WTC11 (cell line): ENCODE measurements at regions not wholly inside any gene's neighbourhood (a gene's known extent, or its start where the extent isn't known, plus 50 kb on each side); places are given as distances from the start of the nearest gene placed in this dataset.

ENCODE experiments used
- ATAC-seq: fragments of 200-7000 bp; cut with Tn5 transposase; 2 replicates; pipeline ENCODE4 v1.10.0; 2021; ENCODE audit warnings: mild to moderate bottlenecking, moderate library complexity
- CTCF ChIA-PET: fragments of 300-600 bp; sonication (Branson Sonifier 250); formaldehyde crosslinking; loops from one replicate; lab custom pipeline; 2021; ENCODE audit warnings: antibody characterized with exemption; lab: Charles Lee
- POLR2A ChIA-PET: fragments of 350-600 bp; sonication (Branson Sonifier 250); formaldehyde crosslinking; loops from one replicate; lab custom pipeline; 2021; ENCODE audit warnings: antibody characterized with exemption; lab: Charles Lee
- DNase-seq: peaks from one replicate; pipeline ENCODE4 v3.0.0; 2021; ENCODE audit warnings: low spot score
- H3K27ac Mint-ChIP-seq: 2 replicates; pipeline ENCODE4 v1.8.0; 2021; ENCODE audit warnings: mixed read lengths
- H3K27me3 Mint-ChIP-seq: 2 replicates; pipeline ENCODE4 v1.8.0; 2021; ENCODE audit warnings: low read depth, mild to moderate bottlenecking, moderate library complexity, mixed read lengths
- H3K36me3 Mint-ChIP-seq: 2 replicates; pipeline ENCODE4 v1.8.0; 2021; ENCODE audit warnings: mixed read lengths
- H3K4me1 Mint-ChIP-seq: 2 replicates; pipeline ENCODE4 v1.8.0; 2022; ENCODE audit warnings: mixed read lengths
- H3K4me3 Mint-ChIP-seq: 2 replicates; pipeline ENCODE4 v1.8.0; 2021; ENCODE audit warnings: mild to moderate bottlenecking, moderate library complexity, mixed read lengths
- H3K9me3 Mint-ChIP-seq: 2 replicates; pipeline ENCODE4 v1.8.0; 2021; ENCODE audit warnings: mixed read lengths
- AFF4 ChIP-seq: sonication (generic); formaldehyde crosslinking; IDR thresholded peaks from 2 replicates; pipeline ENCODE4 v1.8.1; 2023; ENCODE audit warnings: mild to moderate bottlenecking, missing genetic modification reagents, borderline replicate concordance
- CREB1 ChIP-seq: sonication (generic); formaldehyde crosslinking; IDR thresholded peaks from 2 replicates; pipeline ENCODE4 v1.8.0; 2023; ENCODE audit warnings: mild to moderate bottlenecking, missing genetic modification reagents
- E2F1 ChIP-seq: sonication (generic); formaldehyde crosslinking; IDR thresholded peaks from 2 replicates; pipeline ENCODE4 v1.8.0; 2022; ENCODE audit warnings: mild to moderate bottlenecking, missing genetic modification reagents
- E2F5 ChIP-seq: sonication (generic); formaldehyde crosslinking; IDR thresholded peaks from 2 replicates; pipeline ENCODE4 v1.8.1; 2022; ENCODE audit warnings: mild to moderate bottlenecking, moderate library complexity, missing genetic modification reagents
- FOXJ3 ChIP-seq: sonication (generic); formaldehyde crosslinking; IDR thresholded peaks from 2 replicates; pipeline ENCODE4 v1.9.0; 2021; ENCODE audit warnings: missing genetic modification reagents, mild to moderate bottlenecking, borderline replicate concordance
- FOXP1 ChIP-seq: sonication (generic); formaldehyde crosslinking; IDR thresholded peaks from 2 replicates; pipeline ENCODE4 v1.8.0; 2022; ENCODE audit warnings: missing genetic modification reagents, mild to moderate bottlenecking, moderate library complexity, borderline replicate concordance
- JAZF1 ChIP-seq: fragments of 250-450 bp; sonication (Bioruptor Pico); IDR thresholded peaks from 2 replicates; pipeline ENCODE4 v1.9.0; 2021; ENCODE audit warnings: moderate library complexity, mild to moderate bottlenecking, inconsistent platforms
- JUN ChIP-seq: sonication (generic); formaldehyde crosslinking; IDR thresholded peaks from 2 replicates; pipeline ENCODE4 v1.8.0; 2023; ENCODE audit warnings: mild to moderate bottlenecking, missing genetic modification reagents
- KAT7 ChIP-seq: sonication (generic); formaldehyde crosslinking; IDR thresholded peaks from 2 replicates; pipeline ENCODE4 v1.8.1; 2023; ENCODE audit warnings: missing genetic modification reagents, mild to moderate bottlenecking, borderline replicate concordance
- MAX ChIP-seq: sonication (generic); formaldehyde crosslinking; IDR thresholded peaks from 2 replicates; pipeline ENCODE4 v1.8.0; 2022; ENCODE audit warnings: mild to moderate bottlenecking, missing genetic modification reagents
- NFATC4 ChIP-seq: fragments of 250-450 bp; sonication (Bioruptor Pico); IDR thresholded peaks from 2 replicates; pipeline ENCODE4 v1.9.0; 2021; ENCODE audit warnings: mild to moderate bottlenecking
- NR2C2 ChIP-seq: sonication (generic); formaldehyde crosslinking; IDR thresholded peaks from 2 replicates; pipeline ENCODE4 v1.8.0; 2022; ENCODE audit warnings: mild to moderate bottlenecking, missing genetic modification reagents
- PREB ChIP-seq: sonication (generic); formaldehyde crosslinking; IDR thresholded peaks from 2 replicates; pipeline ENCODE4 v1.8.1; 2022; ENCODE audit warnings: mild to moderate bottlenecking, missing genetic modification reagents, moderate library complexity, borderline replicate concordance
- RORB ChIP-seq: fragments of 250-450 bp; sonication (Bioruptor Pico); IDR thresholded peaks from 2 replicates; pipeline ENCODE4 v1.9.0; 2021; ENCODE audit warnings: mild to moderate bottlenecking
- SMAD3 ChIP-seq: sonication (generic); formaldehyde crosslinking; IDR thresholded peaks from 2 replicates; pipeline ENCODE4 v1.8.0; 2022; ENCODE audit warnings: missing genetic modification reagents, mild to moderate bottlenecking, borderline replicate concordance
- STAT6 ChIP-seq: sonication (generic); formaldehyde crosslinking; conservative IDR thresholded peaks from 2 replicates; pipeline ENCODE4 v1.8.1; 2023; ENCODE audit warnings: mild to moderate bottlenecking, low read depth, missing genetic modification reagents, moderate library complexity
- USF2 ChIP-seq: sonication (generic); formaldehyde crosslinking; IDR thresholded peaks from 2 replicates; pipeline ENCODE4 v1.8.1; 2023; ENCODE audit warnings: mild to moderate bottlenecking, missing genetic modification reagents, moderate library complexity
- ZNF138 ChIP-seq: sonication (generic); formaldehyde crosslinking; conservative IDR thresholded peaks from 2 replicates; pipeline ENCODE4 v1.8.1; 2022; ENCODE audit warnings: mild to moderate bottlenecking, moderate library complexity, missing genetic modification reagents
- ZNF232 ChIP-seq: sonication (generic); formaldehyde crosslinking; IDR thresholded peaks from 2 replicates; pipeline ENCODE4 v1.8.0; 2022; ENCODE audit warnings: mild to moderate bottlenecking, missing genetic modification reagents
- ZNF512 ChIP-seq: sonication (generic); formaldehyde crosslinking; IDR thresholded peaks from 2 replicates; pipeline ENCODE4 v1.8.1; 2022; ENCODE audit warnings: missing genetic modification reagents, borderline replicate concordance

- H3K9me3 Mint-ChIP-seq: peaks cover 27% of the 10 kb centered on the region
- CTCF ChIA-PET: no interaction called here
- H3K4me3 Mint-ChIP-seq: no peak overlapping the region
- no peaks in the 10 kb centered on the region for H3K4me1 Mint-ChIP-seq
- H3K36me3 Mint-ChIP-seq: 0 out of 2 replicates have a peak, but pooled peaks cover 2% of the 10 kb centered on the region
- no peak overlapping the region for H3K27ac Mint-ChIP-seq
- H3K27me3 Mint-ChIP-seq: no peaks in the 10 kb centered on the region
- POLR2A ChIA-PET: no interaction called here
- ATAC-seq (no peak), DNase-seq (no peak)
- TF ChIP-seq USF2 (no peak), E2F1 (CRISPR knock-in tag) (no peak), PREB (CRISPR knock-in tag) (no peak), FOXJ3 (CRISPR knock-in tag) (no peak), MAX (CRISPR knock-in tag) (no peak), KAT7 (no peak), ZNF232 (no peak), E2F5 (CRISPR knock-in tag) (no peak), ZNF138 (CRISPR knock-in tag) (no peak), ZNF512 (CRISPR knock-in tag) (no peak)
Measured at GRCh38 chr11:109027851-109028250, 363.0 kb downstream of the DDX10 start.

GRCh38 chr11:109029927-109030326 is 365.1 kb downstream of the DDX10 start:
- Mint-ChIP-seq H3K4me1 (peaks cover 3% of the 10 kb centered on the region), H3K27ac (no peak overlapping the region)
- TF ChIP-seq JUN (CRISPR knock-in tag): no peak
- TF ChIP-seq SMAD3: no peak
- TF ChIP-seq PREB (CRISPR knock-in tag): no peak
- no peak for TF ChIP-seq RORB (CRISPR knock-in tag)
- no peak for TF ChIP-seq USF2
- no peak for TF ChIP-seq STAT6
- TF ChIP-seq FOXJ3 (CRISPR knock-in tag): no peak
- no peak for TF ChIP-seq NFATC4 (CRISPR knock-in tag)
- TF ChIP-seq FOXP1 (CRISPR knock-in tag): no peak
- TF ChIP-seq AFF4 (CRISPR knock-in tag): no peak
- TF ChIP-seq JAZF1 (CRISPR knock-in tag): no peak
- TF ChIP-seq NR2C2: no peak
- TF ChIP-seq CREB1 (CRISPR knock-in tag): no peak

More at GRCh38 chr11:109029927-109030326, 365.1 kb downstream of the DDX10 start:
- Mint-ChIP-seq H3K9me3 (peaks cover 22% of the 10 kb centered on the region), H3K27me3 (no peaks in the 10 kb centered on the region), H3K36me3 (no peaks in the 10 kb centered on the region), H3K4me3 (no peak overlapping the region)
- DNase-seq (no peak), ATAC-seq (no peak)
- POLR2A ChIA-PET: no interaction called here
- CTCF ChIA-PET: no interaction called here
